Rectal smooth muscle tissue (tissue), 1 donor: ENCODE measurements at regions not wholly inside any gene's neighbourhood (a gene's known extent, or its start where the extent isn't known, plus 50 kb on each side); places are given as distances from the start of the nearest gene placed in this dataset.

Experiments used
- H3K27ac ChIP-seq: one replicate; pipeline ENCODE4 v1.7.0; 2013; ENCODE audit warnings: low read depth, low read length, inconsistent platforms
- H3K27me3 ChIP-seq: one replicate; pipeline ENCODE4 v1.7.0; 2013; ENCODE audit warnings: low read length; ENCODE audit not compliant: control insufficient read depth, insufficient read depth
- H3K36me3 ChIP-seq: one replicate; pipeline ENCODE4 v1.7.0; 2013; ENCODE audit warnings: low read length; ENCODE audit not compliant: control insufficient read depth, insufficient read depth
- H3K4me1 ChIP-seq: one replicate; pipeline ENCODE4 v1.7.0; 2013; ENCODE audit warnings: low read length; ENCODE audit not compliant: control insufficient read depth, insufficient read depth
- H3K4me3 ChIP-seq: one replicate; pipeline ENCODE4 v1.7.0; 2013; ENCODE audit warnings: low read length
- H3K9ac ChIP-seq: one replicate; pipeline ENCODE4 v1.7.0; 2013; ENCODE audit warnings: low read length

DNA sequence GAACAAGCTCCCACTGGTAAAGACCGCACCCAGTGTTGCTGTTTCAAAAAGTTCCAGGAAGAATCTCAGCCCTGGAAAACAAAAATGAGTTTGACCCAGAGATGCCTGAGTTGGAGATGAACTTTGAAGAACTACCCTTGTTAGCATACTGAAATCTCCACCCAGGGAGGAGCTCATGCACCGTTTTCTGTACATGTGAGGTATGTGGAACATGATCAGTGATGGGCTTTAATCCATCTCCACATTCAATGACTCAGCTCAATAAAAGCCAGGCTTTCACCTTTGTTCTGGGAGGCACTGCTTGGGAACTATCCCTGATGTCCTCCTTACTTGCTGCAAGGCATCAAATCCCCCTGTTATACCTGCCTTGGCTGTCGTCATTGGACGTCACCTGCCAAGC lies 279.9 kb downstream of the UQCRFS1 start:
- H3K36me3 ChIP-seq, result no peaks in the 10 kb centered on the region
- H3K4me1 ChIP-seq, result no peaks in the 10 kb centered on the region
- H3K27ac ChIP-seq, result no peak overlapping the region
- no peak overlapping the region for H3K9ac ChIP-seq
- H3K4me3 ChIP-seq, result no peak overlapping the region
- H3K27me3 ChIP-seq, result no peaks in the 10 kb centered on the region

DNA sequence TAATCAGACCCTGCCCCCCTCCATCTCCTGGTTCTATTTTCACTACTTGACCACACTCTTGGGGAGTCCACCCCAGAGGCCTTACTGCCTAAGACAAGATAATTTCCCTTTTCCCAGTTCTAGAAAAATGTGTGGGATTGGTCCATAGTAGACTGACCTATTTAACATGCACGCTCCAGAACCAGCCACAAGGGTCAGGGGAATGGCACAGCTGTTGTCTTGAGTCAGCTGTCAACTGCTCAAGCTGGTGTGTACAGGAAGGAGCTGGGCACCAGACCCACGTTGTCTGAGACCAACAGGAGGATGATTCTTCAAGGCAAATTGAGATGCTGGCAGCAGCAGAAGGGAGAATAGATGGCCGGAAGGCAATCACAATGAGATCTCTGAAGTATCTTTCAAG lies 280.5 kb downstream of the UQCRFS1 start:
- Histone ChIP-seq H3K4me3 (no peak overlapping the region), H3K27ac (no peak overlapping the region)

DNA sequence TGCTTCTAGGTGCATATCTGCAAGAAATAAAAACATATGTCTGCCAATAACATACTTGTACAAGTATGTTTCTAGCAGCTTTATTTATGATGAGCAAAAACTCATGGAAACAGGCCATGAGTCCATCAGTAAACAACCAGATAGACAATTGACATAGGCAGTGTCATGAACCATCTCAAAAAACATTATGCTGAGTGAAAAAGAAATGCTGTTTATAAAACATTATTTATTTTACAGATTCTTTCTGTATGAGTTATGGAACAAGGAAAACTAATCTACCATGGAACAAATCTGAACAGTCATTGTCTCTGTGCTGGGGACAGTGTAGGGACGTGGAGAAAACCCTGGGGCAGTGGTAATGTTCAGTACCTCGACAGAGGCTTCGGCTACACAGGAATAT lies 283.9 kb downstream of the UQCRFS1 start:
- Histone ChIP-seq H3K4me1 (no peaks in the 10 kb centered on the region), H3K4me3 (no peak overlapping the region)

More for the DNA sequence above, 280.5 kb downstream of the UQCRFS1 start:
- Histone ChIP-seq H3K27me3 (no peaks in the 10 kb centered on the region), H3K4me1 (no peaks in the 10 kb centered on the region), H3K9ac (no peak overlapping the region), H3K36me3 (no peaks in the 10 kb centered on the region)

DNA sequence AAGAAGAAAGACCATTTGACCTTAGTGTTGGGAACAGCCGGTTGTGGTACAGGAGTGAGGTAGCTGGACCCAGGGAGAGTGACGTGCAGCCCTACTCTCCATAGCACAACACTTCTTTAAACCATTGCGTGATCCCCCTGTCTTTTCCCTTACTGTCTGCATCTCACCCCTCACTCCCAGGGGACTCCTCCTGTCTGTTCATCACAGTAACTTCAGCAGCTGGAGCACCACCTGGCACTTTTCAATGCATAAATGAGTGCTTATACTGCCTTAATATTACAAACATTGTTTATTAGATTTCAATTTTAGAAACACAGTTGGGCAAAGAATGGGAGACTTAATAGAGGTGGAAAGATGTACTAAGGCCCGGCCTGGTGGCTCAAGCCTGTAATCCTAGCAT lies 285.5 kb downstream of the UQCRFS1 start:
- Histone ChIP-seq H3K27me3 (no peaks in the 10 kb centered on the region), H3K27ac (no peak overlapping the region), H3K9ac (no peak overlapping the region), H3K4me3 (no peak overlapping the region), H3K36me3 (no peaks in the 10 kb centered on the region), H3K4me1 (no peaks in the 10 kb centered on the region)

More for the DNA sequence above, 283.9 kb downstream of the UQCRFS1 start:
- H3K9ac ChIP-seq, result no peak overlapping the region
- H3K36me3 ChIP-seq, result no peaks in the 10 kb centered on the region
- H3K27ac ChIP-seq, result no peak overlapping the region
- no peaks in the 10 kb centered on the region for H3K27me3 ChIP-seq

GRCh38 chr19:28920269-28921066 lies 292.5 kb downstream of the UQCRFS1 start:
- H3K4me3 ChIP-seq, result no peak overlapping the region
- no peaks in the 10 kb centered on the region for H3K36me3 ChIP-seq
- H3K27ac ChIP-seq, result no peak overlapping the region
- H3K9ac ChIP-seq, result no peak overlapping the region
- H3K27me3 ChIP-seq, result no peaks in the 10 kb centered on the region
- no peaks in the 10 kb centered on the region for H3K4me1 ChIP-seq

DNA sequence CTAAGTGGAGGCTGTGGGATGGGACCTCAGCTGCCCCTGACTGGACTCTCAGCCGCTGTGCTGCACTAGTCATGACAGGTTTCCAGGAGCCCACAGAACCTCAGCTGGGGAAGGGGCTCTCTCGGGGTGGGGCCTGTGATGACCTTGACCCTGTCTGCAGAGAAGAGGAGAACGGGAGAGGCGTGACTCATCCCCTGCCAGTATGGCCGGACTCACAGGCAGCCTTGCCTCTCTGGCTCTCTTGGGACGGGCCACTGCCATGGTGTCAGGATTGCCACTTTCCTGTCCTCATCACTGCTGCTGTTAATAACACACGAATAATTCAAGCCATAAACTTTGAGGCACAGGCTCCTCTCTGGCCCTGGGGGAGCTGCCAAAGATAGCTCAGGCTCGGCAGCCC lies 295.3 kb downstream of the UQCRFS1 start:
- no peak overlapping the region for H3K27ac ChIP-seq
- no peak overlapping the region for H3K9ac ChIP-seq
- H3K4me3 ChIP-seq, result no peak overlapping the region
- no peaks in the 10 kb centered on the region for H3K27me3 ChIP-seq
- no peaks in the 10 kb centered on the region for H3K36me3 ChIP-seq
- no peaks in the 10 kb centered on the region for H3K4me1 ChIP-seq

DNA sequence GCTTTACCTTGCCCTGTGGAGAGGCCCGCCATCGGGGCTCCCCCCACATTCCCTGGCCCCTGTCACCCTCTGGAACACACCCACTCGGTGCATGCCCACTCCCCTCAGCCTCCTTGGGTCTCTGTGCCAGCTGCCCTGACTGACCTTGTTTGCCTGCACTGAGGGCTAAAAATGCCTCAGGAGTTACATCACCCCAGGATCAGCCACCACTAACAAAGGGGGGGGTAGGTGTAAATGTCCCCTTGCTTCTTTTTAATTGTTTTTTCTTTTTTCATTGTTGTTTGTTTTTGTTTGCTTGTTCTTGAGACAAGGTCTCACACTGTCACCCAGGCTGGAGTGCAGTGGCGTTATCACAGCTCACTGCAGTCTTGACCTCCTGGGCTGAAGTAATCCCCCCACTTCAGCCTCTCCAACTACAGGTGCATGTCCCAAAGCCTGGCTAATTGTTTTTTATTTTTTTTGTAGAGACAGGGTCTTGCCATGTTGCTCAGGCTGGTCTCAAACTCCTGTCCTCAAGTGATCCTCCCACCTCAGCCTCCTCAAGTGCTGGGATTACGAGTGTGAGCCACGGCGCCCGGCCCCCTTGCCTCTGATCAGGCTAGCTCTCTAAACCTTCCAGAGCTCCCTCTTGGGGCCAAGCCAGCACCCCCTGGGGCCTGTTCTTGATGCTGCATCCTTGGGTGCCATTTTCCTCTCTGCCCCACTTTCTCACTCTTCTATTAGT lies 297.1 kb downstream of the UQCRFS1 start:
- no peaks in the 10 kb centered on the region for H3K36me3 ChIP-seq
- no peak overlapping the region for H3K27ac ChIP-seq
- no peak overlapping the region for H3K4me3 ChIP-seq
- no peak overlapping the region for H3K9ac ChIP-seq
- no peaks in the 10 kb centered on the region for H3K4me1 ChIP-seq
- no peaks in the 10 kb centered on the region for H3K27me3 ChIP-seq

GRCh38 chr19:28915202-28915601 lies 297.7 kb downstream of the UQCRFS1 start:
- no peak overlapping the region for H3K27ac ChIP-seq
- no peaks in the 10 kb centered on the region for H3K36me3 ChIP-seq

GRCh38 chr19:28914173-28914572 lies 298.8 kb downstream of the UQCRFS1 start:
- H3K27me3 ChIP-seq, result no peaks in the 10 kb centered on the region
- no peak overlapping the region for H3K27ac ChIP-seq
- H3K36me3 ChIP-seq, result no peaks in the 10 kb centered on the region
- H3K4me3 ChIP-seq, result no peak overlapping the region
- H3K4me1 ChIP-seq, result no peaks in the 10 kb centered on the region
- no peak overlapping the region for H3K9ac ChIP-seq

More at GRCh38 chr19:28915202-28915601, 297.7 kb downstream of the UQCRFS1 start:
- H3K9ac ChIP-seq, result no peak overlapping the region
- no peaks in the 10 kb centered on the region for H3K27me3 ChIP-seq
- H3K4me3 ChIP-seq, result no peak overlapping the region
- no peaks in the 10 kb centered on the region for H3K4me1 ChIP-seq

DNA sequence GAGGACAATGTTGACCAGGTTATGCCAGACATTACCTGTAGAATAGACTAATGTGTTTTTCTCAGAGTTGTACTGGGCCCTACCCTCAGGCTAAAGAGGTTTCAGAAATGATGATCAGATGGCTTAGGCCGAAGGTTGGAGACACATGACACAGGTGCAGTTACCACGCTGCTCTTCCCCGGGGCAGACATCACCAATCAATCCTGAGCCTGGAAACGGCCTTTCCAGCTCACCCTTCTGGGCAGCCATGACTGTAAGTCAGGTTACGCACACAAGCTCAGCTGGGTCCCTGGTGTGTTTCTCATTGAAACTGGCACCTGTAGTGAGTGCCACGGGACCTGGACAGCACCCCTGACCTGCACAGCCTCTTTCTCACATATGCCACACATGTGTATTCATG lies 299.3 kb downstream of the UQCRFS1 start:
- Histone ChIP-seq H3K4me1 (no peaks in the 10 kb centered on the region), H3K4me3 (no peak overlapping the region), H3K27ac (no peak overlapping the region), H3K9ac (no peak overlapping the region), H3K27me3 (no peaks in the 10 kb centered on the region), H3K36me3 (no peaks in the 10 kb centered on the region)

DNA sequence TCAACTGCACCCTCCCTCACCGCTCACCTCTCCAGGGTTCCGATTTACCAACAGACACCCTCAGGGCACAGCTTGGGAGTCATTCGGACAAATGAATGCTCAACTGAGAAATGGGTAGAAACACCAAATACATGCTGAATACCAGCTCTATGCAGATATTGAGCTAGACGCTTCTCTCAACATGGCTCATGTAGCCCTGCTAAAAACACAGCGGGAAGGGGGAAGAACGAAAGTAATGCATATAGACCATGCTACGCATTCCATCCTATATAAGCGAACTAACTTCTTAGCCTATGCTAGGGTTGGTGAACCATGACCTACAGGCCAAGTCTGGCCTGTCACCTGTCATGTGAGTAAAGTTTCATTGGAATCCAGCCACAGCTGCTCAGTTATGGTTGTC lies 304.0 kb downstream of the UQCRFS1 start:
- no peaks in the 10 kb centered on the region for H3K4me1 ChIP-seq
- H3K4me3 ChIP-seq, result no peak overlapping the region
- no peaks in the 10 kb centered on the region for H3K36me3 ChIP-seq
- H3K27ac ChIP-seq, result no peak overlapping the region
- H3K27me3 ChIP-seq, result no peaks in the 10 kb centered on the region
- no peak overlapping the region for H3K9ac ChIP-seq

DNA sequence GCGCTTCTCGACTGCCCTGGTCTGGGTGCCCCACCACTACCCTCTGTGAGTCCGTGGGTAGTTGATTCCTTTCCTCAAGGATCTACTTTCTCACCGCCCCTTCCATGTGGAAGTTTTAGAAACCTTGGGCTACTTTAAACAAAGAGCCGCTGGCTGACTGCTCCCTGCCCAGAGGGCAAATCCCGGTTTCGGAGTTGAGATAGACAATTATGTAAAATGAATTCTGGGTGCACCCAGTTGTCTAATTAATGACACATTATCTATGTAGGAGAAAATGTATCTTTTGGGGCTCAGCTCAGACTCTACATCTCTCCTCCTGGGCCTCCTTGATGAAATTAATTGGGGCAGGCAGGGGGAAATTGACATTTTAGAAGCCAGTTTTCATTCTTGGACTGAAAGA lies 305.4 kb downstream of the UQCRFS1 start:
- H3K27ac ChIP-seq, result no peak overlapping the region
- no peak overlapping the region for H3K9ac ChIP-seq
- no peaks in the 10 kb centered on the region for H3K36me3 ChIP-seq

GRCh38 chr19:28905996-28906395 lies 307.0 kb downstream of the UQCRFS1 start:
- Histone ChIP-seq H3K27me3 (no peaks in the 10 kb centered on the region), H3K4me1 (no peaks in the 10 kb centered on the region), H3K36me3 (no peaks in the 10 kb centered on the region), H3K27ac (no peak overlapping the region), H3K4me3 (no peak overlapping the region), H3K9ac (no peak overlapping the region)

More for the DNA sequence above, 305.4 kb downstream of the UQCRFS1 start:
- Histone ChIP-seq H3K4me3 (no peak overlapping the region), H3K4me1 (no peaks in the 10 kb centered on the region), H3K27me3 (no peaks in the 10 kb centered on the region)
